Activated T-cell treated with anti-CD3 and anti-CD28 coated beads, Interleukin-2, amount 50 U/mL, for 48 hours (primary cell): ENCODE measurements at regions not wholly inside any gene's neighbourhood (a gene's known extent, or its start where the extent isn't known, plus 50 kb on each side); places are given as distances from the start of the nearest gene placed in this dataset.

Experiments used
- DNase-seq, 2 experiments: peaks; one replicate each; pipeline ENCODE4 v3.0.0-alpha.2; 2020

DNA sequence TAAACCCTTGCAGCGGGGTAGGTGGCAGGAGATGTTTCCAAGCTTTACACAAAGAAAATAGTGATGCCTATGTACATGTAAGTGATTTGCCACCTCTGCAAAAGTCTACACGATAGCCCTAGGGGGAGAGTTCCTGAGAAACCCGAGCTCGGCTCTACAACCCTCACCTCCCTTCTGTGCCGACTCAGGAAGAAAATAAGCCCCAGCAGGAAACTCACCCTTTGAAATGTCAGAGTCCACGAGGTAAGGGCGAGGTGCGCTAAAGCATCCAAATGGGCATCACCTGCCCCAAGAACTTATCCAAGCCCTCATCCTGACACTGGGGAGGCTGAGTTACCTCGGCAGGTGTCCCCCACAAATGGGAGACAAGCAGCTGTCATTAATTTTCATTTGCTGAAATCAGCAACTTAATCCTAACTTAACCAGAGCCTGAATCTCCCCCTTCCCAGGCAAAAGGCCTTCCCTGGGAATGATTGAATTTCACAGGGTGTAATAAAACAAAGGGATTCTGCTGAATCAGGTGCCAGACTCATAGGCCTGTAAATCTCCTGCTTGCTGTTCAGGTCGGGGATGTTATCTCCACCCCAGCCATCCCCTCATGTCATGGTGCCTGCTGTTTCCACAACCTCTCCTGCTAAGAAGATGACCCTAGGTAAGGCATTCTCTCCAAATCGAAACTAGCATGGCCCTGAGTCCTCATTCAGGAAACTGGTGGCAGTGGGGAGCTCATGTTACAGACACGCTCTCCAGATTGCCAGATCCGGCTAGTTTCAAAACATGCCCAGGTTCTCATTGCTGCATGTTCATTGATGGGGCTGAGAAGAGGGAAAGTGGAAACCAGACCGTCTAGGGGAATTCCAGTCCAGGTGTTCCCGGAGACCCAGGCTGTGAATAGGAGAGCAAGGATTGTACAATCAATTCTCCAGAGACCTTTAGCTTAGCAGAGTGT lies 105.3 kb upstream of the KIRREL3 start:
- DNase-seq = no peak

DNA sequence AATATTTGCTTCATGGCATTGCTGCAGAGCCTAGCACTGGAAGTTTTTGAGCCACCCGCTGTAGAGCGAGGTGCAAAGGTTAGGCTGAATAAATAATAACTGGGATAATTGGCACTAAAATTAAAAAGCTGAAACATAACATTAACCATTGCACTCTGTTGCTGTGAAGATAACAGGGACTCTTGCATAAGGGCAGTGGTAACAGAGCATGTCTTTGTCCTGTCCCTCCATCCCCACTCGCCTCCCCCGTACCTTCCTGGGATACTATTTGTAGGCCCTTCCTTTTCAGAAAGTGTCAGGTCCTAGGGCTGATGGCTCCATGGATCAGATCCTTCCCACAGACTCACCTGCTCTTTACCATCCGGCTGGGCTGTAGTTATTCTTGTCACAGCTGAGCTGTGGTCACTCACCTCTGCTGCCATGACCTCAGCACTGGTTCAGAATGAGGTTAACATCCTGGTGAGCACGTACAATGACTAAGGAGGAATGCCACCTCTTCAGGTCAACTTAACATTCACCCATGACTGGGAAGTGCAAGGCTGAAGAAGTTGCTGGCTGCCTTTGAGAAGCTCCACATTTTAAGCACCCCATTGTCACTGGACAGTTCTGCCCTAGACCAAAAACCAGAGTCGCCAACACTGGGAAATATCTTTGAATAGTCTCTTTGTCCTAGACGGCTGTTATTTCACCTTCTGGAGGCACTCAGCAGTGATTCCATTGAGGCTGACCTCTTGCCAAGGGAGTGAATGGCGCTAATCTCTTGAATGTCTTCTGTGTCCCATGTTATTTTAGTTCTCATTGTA lies 103.2 kb upstream of the KIRREL3 start:
- no peak for DNase-seq

DNA sequence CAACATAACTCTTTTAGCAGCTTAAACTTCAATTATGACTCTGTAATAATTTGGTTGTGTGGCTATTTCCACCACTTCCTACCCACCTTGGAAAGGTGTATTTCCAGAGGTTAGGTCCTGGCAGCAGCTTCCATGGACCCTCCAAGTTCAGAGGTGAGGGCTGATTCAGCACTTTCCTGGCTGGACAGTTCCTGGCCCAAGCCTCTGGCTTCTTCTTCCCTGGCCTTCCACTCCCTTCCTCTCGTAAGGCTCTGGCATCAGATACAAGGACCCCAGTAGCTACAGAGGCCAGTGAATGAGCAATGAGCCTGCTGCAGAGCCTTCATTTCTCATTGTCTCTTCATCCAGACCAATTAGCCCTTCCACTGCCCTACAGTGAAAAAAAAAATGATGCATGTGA lies 98.1 kb upstream of the KIRREL3 start:
- DNase-seq = no peak

DNA sequence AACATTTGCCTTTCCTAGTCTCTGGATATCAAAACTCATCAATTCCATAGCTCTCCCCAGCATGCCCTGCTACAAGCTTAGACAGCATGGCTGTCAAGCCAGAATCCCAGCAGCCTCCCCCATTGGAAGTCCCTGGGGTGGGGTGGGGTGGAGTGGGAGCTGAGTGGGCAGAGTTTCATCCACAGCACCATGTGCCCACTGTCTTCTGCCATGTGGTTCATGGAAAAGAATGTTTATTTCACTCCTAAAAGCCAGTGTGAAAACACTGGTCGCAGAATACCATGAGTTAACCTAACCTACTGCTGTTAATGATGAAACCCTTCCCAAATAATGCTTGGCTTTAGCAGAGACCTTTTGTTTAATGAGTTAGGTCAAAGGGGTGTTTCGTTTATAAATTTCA lies 80.2 kb upstream of the KIRREL3 start:
- DNase-seq = no peak

DNA sequence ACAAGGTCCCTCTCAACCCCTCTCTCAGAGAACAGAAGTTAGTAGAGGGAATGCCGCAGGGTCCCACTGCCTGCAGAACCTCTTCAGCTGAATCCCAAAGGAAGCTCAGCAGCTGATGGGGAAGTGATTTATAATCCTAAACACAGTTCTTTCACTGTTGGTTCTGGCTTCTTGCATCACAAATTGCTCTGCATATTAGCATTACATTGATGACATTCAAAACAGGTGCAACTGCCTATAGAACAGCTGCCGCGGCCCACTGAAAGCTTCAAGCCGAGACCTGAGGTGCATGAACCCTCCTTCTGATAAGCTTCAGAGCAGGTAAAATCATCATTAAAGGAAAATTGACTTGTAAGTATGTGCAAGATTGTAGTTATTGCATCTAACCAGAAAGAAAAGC lies 75.2 kb upstream of the KIRREL3 start:
- no peak for DNase-seq

DNA sequence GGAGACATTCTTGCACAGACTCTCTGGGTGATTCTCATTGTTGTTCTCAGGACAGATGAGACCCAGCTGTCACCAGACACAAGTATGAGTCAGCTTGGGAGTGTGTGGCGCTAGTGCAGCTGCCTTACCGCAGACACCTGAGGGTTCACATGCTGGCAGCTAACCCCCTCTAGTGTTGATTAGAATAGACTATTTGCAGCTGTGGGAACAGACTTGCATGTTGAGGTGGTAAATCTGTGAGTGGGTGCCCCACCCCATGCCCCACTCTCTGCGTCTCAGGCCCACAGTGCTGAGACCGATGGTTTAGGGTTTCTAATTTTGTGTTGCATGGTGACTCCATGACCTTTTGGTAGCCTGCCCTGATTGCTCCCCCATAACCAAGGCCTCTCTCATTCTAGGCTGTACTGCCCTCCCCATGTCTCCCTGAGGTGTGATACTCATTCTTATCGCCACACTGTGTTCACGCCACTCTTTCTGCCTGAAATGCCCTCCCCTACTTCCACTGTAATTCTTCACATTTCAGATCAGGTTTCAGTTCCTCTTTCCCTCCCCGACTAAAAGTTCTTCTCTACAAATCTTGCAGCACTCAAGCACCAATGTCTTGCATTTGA lies 73.7 kb upstream of the KIRREL3 start:
- DNase-seq = no peak

DNA sequence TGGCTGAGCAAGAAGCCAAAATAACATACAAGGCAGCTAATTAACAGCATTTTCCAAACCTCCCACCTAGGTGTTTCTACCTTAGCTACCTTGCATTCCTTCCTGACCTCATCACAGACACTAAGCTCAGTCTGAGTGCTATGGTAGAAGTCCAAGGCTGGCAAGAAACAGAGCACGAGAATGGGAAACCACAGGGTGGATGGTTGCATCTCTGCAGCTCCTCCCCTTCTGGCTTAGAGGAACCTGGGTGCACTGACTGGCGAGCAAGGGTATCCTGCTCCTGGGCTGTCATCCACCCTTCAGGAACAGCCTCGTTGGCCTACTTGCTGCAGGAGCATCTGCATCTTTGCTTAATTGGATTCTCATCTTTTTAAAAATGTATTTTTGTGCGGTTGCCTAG lies 73.1 kb upstream of the KIRREL3 start:
- DNase-seq = no peak

DNA sequence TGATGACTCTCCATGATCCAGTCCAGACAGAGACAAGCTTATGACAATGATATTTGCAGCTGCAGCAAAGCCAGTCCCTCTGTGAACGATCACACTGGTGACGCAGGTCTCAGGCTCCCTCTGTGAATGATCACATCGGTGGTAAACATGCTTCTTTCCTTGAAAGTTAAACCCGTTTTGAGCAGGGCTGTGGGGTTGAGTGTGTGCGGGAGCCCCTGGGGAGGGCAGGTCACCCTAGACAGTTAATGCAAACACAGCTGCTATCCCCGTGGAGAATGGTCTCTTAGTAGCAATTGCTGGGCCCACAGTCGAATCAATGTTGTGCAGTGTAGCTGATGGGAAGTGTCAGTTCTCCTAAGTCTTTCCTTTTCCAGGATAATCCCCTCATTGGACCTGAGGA lies 71.0 kb upstream of the KIRREL3 start:
- DNase-seq = no peak

DNA sequence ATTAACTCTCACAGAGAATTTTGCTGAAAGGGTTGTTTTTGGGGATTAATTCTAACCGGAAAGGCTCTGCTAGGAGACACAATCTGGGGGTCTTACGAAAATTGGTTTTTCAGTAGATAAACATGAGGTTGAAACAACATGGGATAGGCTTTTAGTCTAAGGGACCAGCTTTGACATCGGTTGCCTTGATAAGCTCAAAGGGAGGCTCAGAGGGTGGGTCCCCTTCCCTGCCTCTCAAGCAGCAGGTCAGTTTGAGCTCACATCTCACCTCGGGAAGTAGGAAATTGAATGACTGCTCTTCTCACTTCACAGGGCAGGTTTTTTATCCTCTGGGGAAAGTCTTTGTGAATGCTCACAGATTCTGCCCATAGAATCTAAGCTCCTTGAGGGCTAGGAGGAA lies 70.2 kb upstream of the KIRREL3 start:
- no peak for DNase-seq

DNA sequence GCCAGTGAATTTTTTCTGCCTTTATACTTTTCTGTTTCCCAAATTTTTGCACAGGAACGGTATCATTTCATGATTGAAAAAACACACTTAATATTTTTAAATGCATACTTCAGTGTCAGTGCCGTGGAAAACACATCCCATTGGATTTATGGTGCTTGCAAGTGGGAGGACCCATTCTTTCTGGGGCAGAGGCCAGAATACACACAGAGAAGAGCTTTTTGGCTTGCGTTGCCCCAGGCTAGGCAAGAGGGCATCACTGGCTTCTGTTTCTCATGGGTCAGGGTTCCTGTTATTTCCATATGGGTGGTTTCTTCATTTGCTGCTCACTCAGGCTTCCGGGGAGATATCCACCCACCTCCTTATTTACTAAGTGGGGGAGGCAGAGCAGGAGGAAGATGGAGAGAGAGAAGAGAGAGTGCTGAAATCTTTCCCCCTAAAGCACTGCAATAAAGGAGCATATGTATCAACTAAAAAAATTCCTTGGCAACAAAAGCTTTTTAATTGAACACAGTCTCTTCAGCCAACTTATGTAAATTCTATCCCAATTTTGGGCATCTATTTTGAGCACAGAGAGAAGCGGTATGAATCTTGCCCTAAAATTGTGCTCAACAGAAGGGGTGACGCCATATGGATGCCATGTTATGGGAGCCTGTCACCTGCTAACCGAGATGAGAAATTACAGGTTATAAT lies 66.0 kb upstream of the KIRREL3 start:
- DNase-seq = no peak

DNA sequence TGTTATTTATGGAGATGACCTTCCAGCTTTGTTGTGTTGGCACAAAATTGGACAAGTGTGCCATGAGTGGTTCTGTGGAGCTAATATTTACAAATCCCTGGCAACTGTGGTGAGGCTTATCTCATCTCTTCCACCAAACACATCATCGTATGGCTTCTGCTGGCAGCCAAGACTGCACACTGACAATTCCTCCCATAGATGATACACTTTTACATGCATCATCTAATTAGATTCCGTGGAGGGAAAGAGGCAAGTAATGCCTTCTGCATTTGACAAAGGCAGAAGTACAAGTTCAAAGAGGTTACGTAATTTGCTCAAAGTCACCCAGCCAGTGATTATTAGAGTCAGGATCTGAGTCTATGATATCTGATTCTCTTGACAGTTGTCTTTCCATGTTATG lies 62.7 kb upstream of the KIRREL3 start:
- no peak for DNase-seq

DNA sequence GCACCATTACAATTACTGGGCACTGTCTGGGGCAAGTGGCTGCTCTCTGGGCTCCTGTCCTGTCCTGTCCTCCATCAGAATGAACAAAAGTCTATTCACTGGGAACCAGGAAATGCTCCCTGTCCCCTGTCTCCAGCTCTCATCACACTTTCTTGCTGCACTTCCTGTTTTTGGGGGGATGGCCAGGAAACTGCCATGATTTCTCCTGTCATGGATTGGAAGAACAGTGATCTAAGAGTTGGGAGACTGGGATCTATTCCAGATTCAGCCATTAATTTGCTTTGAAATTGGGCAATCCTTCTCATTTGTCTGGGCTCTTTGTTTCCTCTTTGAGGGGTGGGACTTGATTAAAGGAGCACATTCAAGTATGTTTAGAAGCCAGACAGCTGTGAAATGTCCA lies 61.4 kb upstream of the KIRREL3 start:
- no peak for DNase-seq

DNA sequence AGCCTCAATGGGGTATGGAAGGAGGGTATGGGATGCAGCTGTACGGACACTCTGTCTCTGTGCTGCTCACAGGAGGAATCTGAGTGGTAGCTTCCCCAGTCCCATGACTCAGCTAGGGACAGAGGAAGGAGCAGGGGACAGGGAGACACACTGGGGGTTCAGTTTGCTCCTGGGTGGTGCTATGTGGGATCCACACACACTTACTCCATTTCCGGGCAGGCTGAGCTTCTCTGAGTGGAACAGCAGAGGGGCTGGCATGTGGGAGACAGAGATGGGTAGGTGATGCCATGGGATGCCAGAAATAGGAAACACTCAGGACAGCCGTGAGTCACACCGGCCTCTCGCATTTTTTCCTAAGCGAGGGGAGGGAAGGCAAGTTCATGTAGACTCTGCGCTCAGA lies 59.2 kb upstream of the KIRREL3 start:
- no peak for DNase-seq

DNA sequence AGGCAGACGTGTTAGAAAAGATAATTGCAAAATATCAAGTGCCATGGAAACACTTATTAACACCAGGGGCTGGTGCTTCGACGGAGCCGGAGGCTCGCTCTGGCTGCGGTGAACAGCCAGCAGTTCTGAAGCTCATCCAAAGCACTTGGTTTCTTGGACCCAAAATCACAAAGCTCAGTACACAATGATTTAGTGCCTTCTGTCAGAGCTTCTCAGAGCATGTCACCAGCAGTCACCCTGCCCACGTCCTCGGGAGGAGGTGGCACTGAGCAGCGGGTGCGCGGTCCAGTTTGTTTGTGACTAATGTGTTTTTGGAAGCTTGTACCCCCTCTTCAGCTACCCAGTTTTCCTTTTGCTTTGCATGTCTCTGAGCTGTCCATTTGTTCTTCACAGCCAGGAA lies 58.7 kb upstream of the KIRREL3 start:
- no peak for DNase-seq

DNA sequence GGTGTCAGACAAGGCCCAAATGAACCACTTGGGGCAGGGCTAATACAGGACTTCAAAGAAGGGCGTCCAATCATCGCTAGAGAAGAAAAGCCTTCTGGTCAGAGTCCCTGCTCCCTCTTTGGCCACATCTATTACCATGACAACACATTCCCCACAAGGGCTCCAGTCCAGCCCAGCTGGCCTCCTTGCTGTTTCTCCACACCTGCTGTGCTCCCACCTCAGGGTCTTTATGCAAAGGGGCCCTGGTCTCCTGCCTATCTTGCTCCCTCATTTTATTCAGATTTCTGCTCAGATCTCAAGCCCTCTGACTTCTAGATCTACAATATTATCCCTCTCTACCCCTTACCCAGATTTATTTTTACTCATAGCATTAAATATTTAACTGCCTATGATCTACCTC lies 58.0 kb upstream of the KIRREL3 start:
- no peak for DNase-seq

DNA sequence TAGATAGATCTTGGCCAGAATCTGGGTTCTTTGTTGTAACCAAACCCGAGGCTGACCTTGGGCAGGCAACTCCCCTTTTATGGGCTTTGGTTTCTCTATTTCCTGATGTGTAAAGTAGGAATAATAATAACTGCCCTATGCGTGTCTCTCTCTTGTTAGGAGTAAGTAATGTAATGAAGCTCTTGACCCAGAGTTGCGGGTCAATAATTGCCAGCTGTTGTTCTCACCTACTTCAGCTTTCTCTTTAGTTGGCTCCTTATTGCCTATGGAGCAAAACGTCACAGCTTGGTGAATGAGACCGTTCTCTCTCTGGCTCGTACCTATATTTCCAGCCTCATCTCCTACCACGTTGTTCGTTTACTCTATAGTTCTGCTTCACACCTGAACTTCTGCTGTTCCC lies 56.6 kb upstream of the KIRREL3 start:
- DNase-seq = no peak

DNA sequence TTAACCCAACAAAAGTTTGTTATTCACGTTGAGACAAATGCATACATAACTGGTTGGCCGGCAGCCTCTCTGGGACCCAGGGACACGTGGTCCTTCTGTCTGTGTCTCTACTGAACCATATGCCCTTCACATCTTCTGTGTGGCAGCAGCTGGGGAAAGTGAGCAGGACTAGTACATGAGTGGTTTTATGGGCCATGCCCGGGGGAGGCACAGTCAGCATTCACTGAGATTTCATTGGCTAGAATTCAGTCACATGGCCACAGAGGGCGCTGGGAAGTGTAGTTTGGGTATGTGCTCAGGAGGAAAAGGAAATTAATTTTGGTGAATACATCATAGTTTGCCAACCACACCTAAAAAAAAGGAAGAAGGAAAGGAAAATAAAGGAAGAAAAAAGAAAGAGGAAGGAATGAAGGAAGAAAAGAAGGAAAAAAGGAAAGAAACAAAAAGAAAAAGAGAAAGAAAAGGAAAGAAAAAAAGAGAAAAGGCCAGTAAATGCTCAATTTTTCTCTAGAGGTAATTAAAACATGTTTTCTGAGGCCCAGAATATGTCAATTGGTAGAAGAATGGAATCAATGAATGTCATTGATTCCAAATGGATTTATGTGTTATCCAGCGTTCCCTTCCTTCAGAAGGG lies 55.9 kb upstream of the KIRREL3 start:
- no peak for DNase-seq

DNA sequence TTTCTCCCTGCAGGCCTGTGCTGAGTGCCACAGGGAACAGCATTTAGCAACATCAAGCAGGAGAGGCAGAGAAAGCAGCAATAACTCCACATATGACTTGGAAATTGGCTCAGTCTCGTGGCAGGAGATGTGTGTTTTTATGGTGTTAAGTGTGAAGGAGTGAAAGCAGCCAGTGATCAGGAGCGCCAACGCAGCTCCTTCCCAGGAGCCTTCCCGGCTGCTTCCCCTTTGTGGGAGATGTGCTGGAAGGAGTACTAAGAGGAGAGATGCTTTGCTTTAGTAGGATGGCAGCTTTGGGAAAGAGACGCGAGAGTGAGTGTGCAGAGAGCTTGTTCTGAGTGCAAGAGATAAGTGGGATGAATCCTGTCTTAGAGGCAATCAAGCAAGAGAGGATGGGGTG lies 54.7 kb upstream of the KIRREL3 start:
- DNase-seq = no peak

DNA sequence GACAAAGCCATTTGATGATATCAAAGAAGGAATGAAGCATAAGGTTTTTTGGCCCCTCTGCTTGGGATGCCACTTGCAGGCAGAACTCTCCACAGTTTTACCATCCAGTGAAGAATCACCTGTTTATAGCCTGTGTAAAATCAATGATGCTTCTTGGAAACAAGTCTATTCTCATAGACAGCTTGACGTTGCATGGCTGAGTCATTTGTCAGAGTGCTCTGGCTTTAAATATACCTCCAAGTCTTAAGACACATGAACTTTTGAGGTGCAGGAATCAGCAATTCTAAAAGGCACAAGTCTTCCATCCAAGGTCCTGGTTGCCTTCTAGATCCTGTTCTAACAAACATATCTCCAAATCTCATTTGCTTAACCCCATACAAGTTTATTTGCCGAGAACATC lies 53.6 kb upstream of the KIRREL3 start:
- no peak for DNase-seq

DNA sequence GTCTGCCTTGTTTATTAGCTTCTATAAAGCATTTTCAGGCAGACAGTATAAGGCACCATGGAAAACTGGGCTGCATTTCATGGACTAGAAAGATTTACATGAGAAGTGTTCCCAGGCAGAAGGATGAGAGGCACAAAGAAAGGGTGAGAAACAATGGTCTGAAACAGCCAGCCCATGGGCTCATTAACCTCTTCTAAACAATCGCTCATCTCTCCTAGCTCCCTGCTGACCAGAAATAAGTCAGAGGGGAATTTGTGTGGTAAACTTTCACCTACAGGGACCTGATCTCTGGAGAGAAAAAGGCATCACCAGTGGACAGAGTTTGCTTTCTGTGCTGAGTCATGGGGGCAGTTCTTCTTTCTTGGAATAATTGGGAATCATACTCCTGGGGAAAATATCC lies 51.8 kb upstream of the KIRREL3 start:
- DNase-seq = no peak
